ENCODE measurements at regions not wholly inside any gene's neighbourhood (a gene's known extent, or its start where the extent isn't known, plus 50 kb on each side); places are given as distances from the start of the nearest gene placed in this dataset.
"Not testable (repeated sequence)": the region's sequence is repeated elsewhere in the genome, so short reads cannot be mapped to it uniquely, and the experiment has no call there.

DNA sequence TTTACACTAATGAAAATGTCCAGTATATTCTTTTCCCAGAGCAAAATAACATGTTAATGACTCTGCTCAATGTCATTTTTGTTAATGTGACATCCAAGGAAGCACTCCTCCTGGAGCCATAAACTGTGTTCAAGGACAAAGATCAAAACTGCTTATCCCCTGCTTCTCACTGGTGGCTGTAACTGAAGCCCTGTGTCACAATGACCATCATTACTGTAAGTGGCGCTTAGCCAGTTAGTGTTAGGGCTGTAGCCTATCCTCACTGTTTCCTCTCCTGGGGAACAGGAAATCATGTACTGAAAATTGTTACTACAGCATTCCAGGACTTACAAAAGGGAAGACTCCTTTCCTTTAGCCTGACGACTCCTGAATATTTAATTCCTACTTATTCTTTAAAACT, 71.7 kb upstream of the COX7C start:
- no peak for TF ChIP-seq POLR2A (IDR thresholded peaks at IDR 0.05)
- TF ChIP-seq, protein P1, sequence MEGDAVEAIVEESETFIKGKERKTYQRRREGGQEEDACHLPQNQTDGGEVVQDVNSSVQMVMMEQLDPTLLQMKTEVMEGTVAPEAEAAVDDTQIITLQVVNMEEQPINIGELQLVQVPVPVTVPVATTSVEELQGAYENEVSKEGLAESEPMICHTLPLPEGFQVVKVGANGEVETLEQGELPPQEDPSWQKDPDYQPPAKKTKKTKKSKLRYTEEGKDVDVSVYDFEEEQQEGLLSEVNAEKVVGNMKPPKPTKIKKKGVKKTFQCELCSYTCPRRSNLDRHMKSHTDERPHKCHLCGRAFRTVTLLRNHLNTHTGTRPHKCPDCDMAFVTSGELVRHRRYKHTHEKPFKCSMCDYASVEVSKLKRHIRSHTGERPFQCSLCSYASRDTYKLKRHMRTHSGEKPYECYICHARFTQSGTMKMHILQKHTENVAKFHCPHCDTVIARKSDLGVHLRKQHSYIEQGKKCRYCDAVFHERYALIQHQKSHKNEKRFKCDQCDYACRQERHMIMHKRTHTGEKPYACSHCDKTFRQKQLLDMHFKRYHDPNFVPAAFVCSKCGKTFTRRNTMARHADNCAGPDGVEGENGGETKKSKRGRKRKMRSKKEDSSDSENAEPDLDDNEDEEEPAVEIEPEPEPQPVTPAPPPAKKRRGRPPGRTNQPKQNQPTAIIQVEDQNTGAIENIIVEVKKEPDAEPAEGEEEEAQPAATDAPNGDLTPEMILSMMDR (IDR thresholded peaks at IDR 0.05) = no peak
- H3K4me3 ChIP-seq (ENCODE audit: low read depth, poor library complexity, severe bottlenecking) = no peak overlapping the region
- WGBS, 2 donors = 33 to 41% methylated on average over 2 of the region's 2 CpGs
- intact Hi-C loops (cut with DNase I; ENCODE audit: low total_unique reads) = no loop called here
- no peak for DNase-seq (ENCODE audit: low spot score in 2 of 2)

DNA sequence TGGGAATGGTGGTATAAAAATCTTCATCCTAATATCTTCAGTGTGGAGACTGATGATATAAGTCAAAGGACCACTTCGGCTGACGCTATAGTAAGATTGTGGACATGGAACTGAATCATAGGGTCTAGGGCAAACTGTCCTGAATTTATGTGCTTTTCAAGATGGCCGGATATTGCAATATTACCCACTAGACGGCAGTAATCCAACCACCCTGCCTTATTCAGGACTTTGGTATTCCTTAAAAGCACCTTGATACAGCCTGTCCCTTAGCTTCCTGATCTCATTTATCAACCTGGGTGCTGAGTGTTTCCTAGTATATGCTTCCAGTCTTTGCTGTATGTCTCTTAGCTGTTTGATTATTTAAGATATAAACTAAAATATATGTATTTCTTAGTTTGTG, 71.2 kb upstream of the COX7C start:
- intact Hi-C loops (cut with DNase I; ENCODE audit: low total_unique reads) = no loop called here
- WGBS, 2 donors = 79 to 87% methylated on average over 4 of the region's 4 CpGs
- no peak for TF ChIP-seq POLR2A (IDR thresholded peaks at IDR 0.05)
- TF ChIP-seq, protein P1 (IDR thresholded peaks at IDR 0.05) = no peak
- DNase-seq (ENCODE audit: low spot score in 2 of 2) = no peak
- no peak overlapping the region for H3K4me3 ChIP-seq (ENCODE audit: low read depth, poor library complexity, severe bottlenecking)

DNA sequence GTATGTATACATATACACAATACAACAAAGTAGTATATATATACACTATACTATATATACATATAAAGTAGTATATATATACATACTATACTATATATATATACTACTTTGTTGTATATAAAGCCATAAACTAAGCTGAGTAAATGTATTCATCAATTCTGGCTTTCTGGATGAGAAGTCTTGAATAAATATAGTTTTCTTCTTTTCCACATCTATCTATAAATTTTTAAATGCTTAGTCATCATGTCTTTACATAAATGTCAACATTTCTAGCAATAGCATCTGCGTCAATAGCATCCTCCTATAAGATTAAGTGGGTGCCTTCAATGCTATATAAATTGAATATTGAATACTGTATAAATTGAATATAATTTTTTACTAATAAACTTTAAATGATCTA, 63.1 kb upstream of the COX7C start:
- no peak for DNase-seq (ENCODE audit: low spot score in 2 of 2)
- H3K4me3 ChIP-seq (ENCODE audit: low read depth, poor library complexity, severe bottlenecking) = no peak overlapping the region
- WGBS, 2 donors = 83 to 91% methylated on average over 1 of the region's 1 CpG
- intact Hi-C loops (cut with DNase I; ENCODE audit: low total_unique reads) = no loop called here
- TF ChIP-seq, protein P1 (IDR thresholded peaks at IDR 0.05) = no peak
- no peak for TF ChIP-seq POLR2A (IDR thresholded peaks at IDR 0.05)

DNA sequence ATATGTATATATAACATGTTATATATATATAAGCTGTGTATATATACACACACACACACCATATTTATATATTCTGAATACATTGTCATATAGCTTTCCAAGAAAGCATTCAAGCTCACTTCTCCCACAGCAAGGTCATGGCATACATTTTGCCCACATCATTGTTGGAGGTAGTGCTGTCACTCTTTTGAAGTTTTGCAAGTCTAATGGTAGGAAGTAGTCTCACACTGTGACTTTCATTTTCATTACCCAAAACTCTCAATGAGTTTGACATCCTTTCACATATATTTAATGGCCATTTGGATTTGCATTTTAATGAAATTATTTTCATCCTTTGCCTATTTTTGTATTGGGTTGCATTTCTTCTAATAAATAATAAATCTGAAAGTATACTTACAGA, 59.8 kb upstream of the COX7C start:
- no peak for DNase-seq (ENCODE audit: low spot score in 2 of 2)
- no peak for TF ChIP-seq POLR2A (IDR thresholded peaks at IDR 0.05)
- TF ChIP-seq, protein P1 (IDR thresholded peaks at IDR 0.05) = no peak
- intact Hi-C loops (cut with DNase I; ENCODE audit: low total_unique reads) = no loop called here
- no peak overlapping the region for H3K4me3 ChIP-seq (ENCODE audit: low read depth, poor library complexity, severe bottlenecking)

DNA sequence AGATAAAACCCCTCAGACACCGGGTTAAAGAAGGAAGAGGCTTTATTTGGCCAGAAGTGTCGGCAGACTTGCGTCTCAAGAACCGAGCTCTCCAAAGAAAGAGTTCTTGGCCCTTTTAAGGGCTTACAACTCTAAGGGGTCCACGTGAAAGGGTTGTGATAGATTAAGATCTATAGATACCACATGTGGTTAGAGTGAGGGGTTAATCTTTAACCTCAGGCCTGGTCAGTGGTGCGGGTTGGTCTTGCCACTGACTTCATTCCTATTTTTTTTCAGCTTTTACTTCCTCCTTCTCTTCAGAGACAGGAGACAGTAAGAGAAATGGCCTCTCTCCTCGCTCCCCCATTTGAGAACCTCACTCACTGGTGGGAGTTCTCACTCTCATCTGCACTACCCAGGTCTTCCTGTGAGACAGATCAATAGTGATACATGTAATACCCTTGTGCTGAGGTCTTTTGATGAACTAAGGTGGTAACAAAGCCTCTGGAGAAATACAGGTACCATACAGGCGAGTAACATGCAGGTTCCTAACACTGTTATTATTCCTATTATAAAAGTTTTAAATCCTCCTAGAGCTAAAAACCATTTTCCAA, 52.4 kb upstream of the COX7C start:
- intact Hi-C loops (cut with DNase I; ENCODE audit: low total_unique reads) = no loop called here
- no peak overlapping the region for H3K4me3 ChIP-seq (ENCODE audit: low read depth, poor library complexity, severe bottlenecking)
- TF ChIP-seq, protein P1 (IDR thresholded peaks at IDR 0.05) = no peak
- no peak for TF ChIP-seq POLR2A (IDR thresholded peaks at IDR 0.05)
- no peak for DNase-seq (ENCODE audit: low spot score in 2 of 2)
- WGBS, 2 donors = 76 to 77% methylated on average over 8 of the region's 8 CpGs

DNA sequence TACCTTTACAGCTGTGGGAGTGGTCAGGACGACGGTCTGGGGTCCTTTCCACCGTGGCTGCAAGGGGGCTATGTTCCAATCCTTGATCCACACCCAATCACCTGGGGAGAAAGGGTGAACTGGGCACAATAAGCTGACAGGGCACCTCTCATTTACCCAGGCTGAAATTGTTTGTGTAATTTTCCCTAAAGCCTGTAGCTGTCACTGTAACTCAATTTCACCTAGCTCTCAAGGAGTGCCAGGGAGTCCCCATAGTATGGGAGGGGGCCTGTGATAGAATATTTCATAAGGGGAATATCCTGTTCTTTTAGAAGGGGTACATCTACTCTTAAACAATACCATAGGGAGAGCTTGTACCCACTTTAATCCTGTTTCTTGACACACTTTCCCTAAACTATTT, 51.7 kb upstream of the COX7C start:
- 52 to 63% methylated on average over 3 of the region's 3 CpGs for WGBS, 2 donors
- DNase-seq (ENCODE audit: low spot score in 2 of 2); intact Hi-C loops (cut with DNase I; ENCODE audit: low total_unique reads); H3K4me3 ChIP-seq (ENCODE audit: low read depth, poor library complexity, severe bottlenecking): not testable (repeated sequence)
